Smooth muscle cell (in vitro differentiated cells): ENCODE measurements at regions not wholly inside any gene's neighbourhood (a gene's known extent, or its start where the extent isn't known, plus 50 kb on each side); places are given as distances from the start of the nearest gene placed in this dataset.

ENCODE experiments used
- DNase-seq: peaks from one replicate; lab custom pipeline; 2025; ENCODE audit not compliant: unreplicated experiment; lab: John Stamatoyannopoulos, UW
- H2AFZ ChIP-seq: fragments of 200-600 bp; sonication (generic); 2 replicates; pipeline ENCODE4 v1.6.0; 2016; ENCODE audit warnings: antibody characterized with exemption, low read depth, mild to moderate bottlenecking
- H3F3A ChIP-seq: fragments of 200-600 bp; sonication (generic); 2 replicates; pipeline ENCODE4 v1.6.0; 2017; ENCODE audit warnings: antibody characterized with exemption, low read depth
- H3K27ac ChIP-seq: fragments of 200-600 bp; sonication (generic); 2 replicates; pipeline ENCODE4 v1.5.1; 2016; ENCODE audit warnings: low read depth, mild to moderate bottlenecking
- H3K27me3 ChIP-seq: fragments of 200-600 bp; sonication (generic); 2 replicates; pipeline ENCODE4 v1.6.1; 2016; ENCODE audit warnings: low read depth, mild to moderate bottlenecking
- H3K36me3 ChIP-seq: fragments of 200-600 bp; sonication (generic); 2 replicates; pipeline ENCODE4 v1.5.1; 2016; ENCODE audit warnings: low read depth
- H3K4me1 ChIP-seq: fragments of 200-600 bp; sonication (generic); 2 replicates; pipeline ENCODE4 v1.5.1; 2016; ENCODE audit warnings: low read depth
- H3K4me2 ChIP-seq: fragments of 200-600 bp; sonication (generic); 2 replicates; pipeline ENCODE4 v1.6.0; 2016; ENCODE audit warnings: mild to moderate bottlenecking
- H3K4me3 ChIP-seq: fragments of 200-600 bp; sonication (generic); 2 replicates; pipeline ENCODE4 v1.5.1; 2016; ENCODE audit warnings: mild to moderate bottlenecking
- H3K79me2 ChIP-seq: fragments of 200-600 bp; sonication (generic); 2 replicates; pipeline ENCODE4 v1.6.0; 2016; ENCODE audit warnings: low read depth, mild to moderate bottlenecking
- H3K9ac ChIP-seq: fragments of 200-600 bp; sonication (generic); 2 replicates; pipeline ENCODE4 v1.6.0; 2016; ENCODE audit warnings: low read depth
- H3K9me3 ChIP-seq: fragments of 200-600 bp; sonication (generic); replicated peaks from 2 replicates; pipeline ENCODE4 v1.5.1; 2016; ENCODE audit warnings: low read depth
- H4K20me1 ChIP-seq: fragments of 200-600 bp; sonication (generic); 2 replicates; pipeline ENCODE4 v1.6.0; 2016; ENCODE audit warnings: low read depth
- CTCF ChIP-seq: fragments of 200-600 bp; sonication (generic); IDR thresholded peaks from 2 replicates; pipeline ENCODE4 v1.5.1; 2017; ENCODE audit warnings: borderline replicate concordance, mild to moderate bottlenecking, antibody characterized with exemption; ENCODE audit not compliant: insufficient read depth, poor library complexity, severe bottlenecking
- WGBS: methylation state at CpG from one replicate; pipeline ENCODE4 v1.1.7; 2016; ENCODE audit warnings: low lambda C conversion rate; 5-methylcytosine and 5-hydroxymethylcytosine counted together

GRCh38 chr6:153956808-153957207 lies 82.2 kb upstream of the OPRM1 start:
- H2AFZ ChIP-seq, result no peak overlapping the region
- DNase-seq, result no peak
- WGBS, result 6% methylated on average over 2 of the region's 2 CpGs

GRCh38 chr6:153949616-153950015 lies 89.4 kb upstream of the OPRM1 start:
- 70% methylated on average over 4 of the region's 4 CpGs for WGBS
- no peak overlapping the region for H3K4me3 ChIP-seq
- no peak overlapping the region for H3K27ac ChIP-seq
- no peak overlapping the region for H2AFZ ChIP-seq
- H3K4me1 ChIP-seq, result no peaks in the 10 kb centered on the region
- no peak overlapping the region for H3K4me2 ChIP-seq
- no peaks in the 10 kb centered on the region for H4K20me1 ChIP-seq
- H3K9me3 ChIP-seq, result no peaks in the 10 kb centered on the region
- DNase-seq, result no peak
- H3K9ac ChIP-seq, result no peak overlapping the region
- no peaks in the 10 kb centered on the region for H3F3A ChIP-seq
- no peaks in the 10 kb centered on the region for H3K79me2 ChIP-seq
- TF ChIP-seq CTCF, result no peak
- no peaks in the 10 kb centered on the region for H3K27me3 ChIP-seq
- H3K36me3 ChIP-seq, result no peaks in the 10 kb centered on the region

More at GRCh38 chr6:153956808-153957207, 82.2 kb upstream of the OPRM1 start:
- Histone ChIP-seq H3K36me3 (no peaks in the 10 kb centered on the region), H3K9ac (no peak overlapping the region), H3K9me3 (no peaks in the 10 kb centered on the region), H3K4me2 (peak overlapping the region; percentile 67), H3K27me3 (no peaks in the 10 kb centered on the region), H3K4me3 (no peak overlapping the region), H3K4me1 (no peaks in the 10 kb centered on the region), H3K79me2 (no peaks in the 10 kb centered on the region), H3F3A (no peaks in the 10 kb centered on the region), H3K27ac (peak overlapping the region; percentile 80), H4K20me1 (no peaks in the 10 kb centered on the region)
- no peak for TF ChIP-seq CTCF

- H3K4me3 ChIP-seq, result peak overlapping the region; percentile 18
- no peaks in the 10 kb centered on the region for H3F3A ChIP-seq
- peak overlapping the region; percentile 78 for H3K4me2 ChIP-seq
- peak; percentile 99 for TF ChIP-seq CTCF
- no peaks in the 10 kb centered on the region for H3K9me3 ChIP-seq
- H4K20me1 ChIP-seq, result no peaks in the 10 kb centered on the region
- peak overlapping the region; percentile 11 for H3K27ac ChIP-seq
- no peak overlapping the region for H3K9ac ChIP-seq
- H3K79me2 ChIP-seq, result no peaks in the 10 kb centered on the region
- H3K36me3 ChIP-seq, result no peaks in the 10 kb centered on the region
- no peaks in the 10 kb centered on the region for H3K27me3 ChIP-seq
- peak overlapping the region; percentile 74 for H2AFZ ChIP-seq
- WGBS, result 12% methylated on average over 5 of the region's 5 CpGs
- no peak for DNase-seq
- H3K4me1 ChIP-seq, result no peaks in the 10 kb centered on the region
Observed at GRCh38 chr6:153947808-153948447, 91.1 kb upstream of the OPRM1 start.

GRCh38 chr6:153944201-153944600 lies 94.8 kb upstream of the OPRM1 start:
- Histone ChIP-seq H3K79me2 (no peaks in the 10 kb centered on the region), H3K4me3 (no peak overlapping the region), H3F3A (no peaks in the 10 kb centered on the region), H3K36me3 (no peaks in the 10 kb centered on the region), H2AFZ (no peak overlapping the region), H3K9me3 (no peaks in the 10 kb centered on the region), H3K27me3 (no peaks in the 10 kb centered on the region), H3K4me2 (no peak overlapping the region), H3K4me1 (no peaks in the 10 kb centered on the region), H3K9ac (no peak overlapping the region), H3K27ac (no peak overlapping the region), H4K20me1 (no peaks in the 10 kb centered on the region)
- no peak for DNase-seq
- WGBS, result 71% methylated on average over 3 of the region's 3 CpGs
- TF ChIP-seq CTCF, result no peak
